ENCODE measurements at regions not wholly inside any gene's neighbourhood (a gene's known extent, or its start where the extent isn't known, plus 50 kb on each side); places are given as distances from the start of the nearest gene placed in this dataset.

GRCh38 chr4:43224559-43224958 is 332.0 kb downstream of the GRXCR1 start:
- H3K4me1 ChIP-seq, result no peaks in the 10 kb centered on the region
- H3K27me3 ChIP-seq, result no peaks in the 10 kb centered on the region
- no peak overlapping the region for H3K4me3 ChIP-seq
- H3K9me3 ChIP-seq (replicated peaks), result no peaks in the 10 kb centered on the region
- DNase-seq, result no peak
- H3K27ac ChIP-seq, result no peak overlapping the region
- no peaks in the 10 kb centered on the region for H3K36me3 ChIP-seq

- Histone ChIP-seq H3K9me3 (replicated peaks) (no peaks in the 10 kb centered on the region), H3K27me3 (peaks cover 3% of the 10 kb centered on the region; the same call in 1 of the 2 replicates), H3K4me1 (no peaks in the 10 kb centered on the region), H3K36me3 (no peaks in the 10 kb centered on the region), H3K4me3 (no peak overlapping the region), H3K27ac (no peak overlapping the region)
- DNase-seq, result no peak
Observed at GRCh38 chr4:43233321-43233720, 340.8 kb downstream of the GRXCR1 start.

- no peak for DNase-seq
Observed at GRCh38 chr4:43234626-43235415, 342.3 kb downstream of the GRXCR1 start.

DNA sequence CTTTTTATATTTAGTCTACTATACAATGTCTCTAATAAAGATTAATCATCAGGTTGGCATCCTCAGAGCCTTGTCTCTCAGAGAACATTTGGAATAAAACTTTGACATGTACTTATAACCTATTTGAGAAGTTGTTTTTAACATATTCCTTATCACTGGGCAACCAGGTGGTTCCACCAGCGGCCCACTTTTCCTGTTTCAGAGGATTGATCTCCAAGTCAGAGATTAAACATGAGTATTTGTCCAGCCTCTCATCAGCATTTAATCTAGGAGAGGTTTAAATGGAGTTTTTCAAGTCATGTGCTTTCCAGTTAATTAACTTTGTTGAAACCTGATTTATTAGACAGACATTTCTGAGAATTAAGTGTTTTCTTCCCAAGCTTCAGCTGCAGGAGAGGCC is 345.5 kb downstream of the GRXCR1 start:
- Histone ChIP-seq H3K4me1 (no peaks in the 10 kb centered on the region), H3K27me3 (no peaks in the 10 kb centered on the region), H3K36me3 (no peaks in the 10 kb centered on the region), H3K9me3 (replicated peaks) (no peaks in the 10 kb centered on the region), H3K4me3 (no peak overlapping the region), H3K27ac (no peak overlapping the region)
- no peak for DNase-seq

More at GRCh38 chr4:43234626-43235415, 342.3 kb downstream of the GRXCR1 start:
- Histone ChIP-seq H3K4me1 (no peaks in the 10 kb centered on the region), H3K9me3 (replicated peaks) (no peaks in the 10 kb centered on the region), H3K27ac (no peak overlapping the region), H3K36me3 (no peaks in the 10 kb centered on the region), H3K4me3 (no peak overlapping the region), H3K27me3 (peaks cover 3% of the 10 kb centered on the region; the same call in 1 of the 2 replicates)

DNA sequence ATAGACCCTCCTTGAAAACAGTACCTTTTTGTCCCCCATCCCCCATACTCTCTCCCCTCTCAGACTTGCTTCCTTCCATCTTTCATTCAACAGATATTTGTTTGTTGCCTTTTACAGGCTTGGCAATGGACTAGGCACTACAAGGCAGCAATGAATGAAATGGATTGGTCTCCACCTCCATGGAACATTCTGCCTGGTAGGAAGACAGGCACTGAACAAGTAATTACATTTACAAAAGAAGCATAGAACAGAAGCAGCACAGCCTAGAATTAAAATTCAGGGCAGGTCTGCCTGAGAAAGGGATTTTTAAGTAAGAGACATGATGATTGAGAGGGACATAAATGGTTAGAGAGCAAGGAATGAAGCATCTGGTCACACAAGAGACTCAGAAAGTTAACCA is 346.1 kb downstream of the GRXCR1 start:
- Histone ChIP-seq H3K9me3 (replicated peaks) (no peaks in the 10 kb centered on the region), H3K27ac (no peak overlapping the region), H3K36me3 (no peaks in the 10 kb centered on the region), H3K27me3 (no peaks in the 10 kb centered on the region), H3K4me3 (no peak overlapping the region), H3K4me1 (no peaks in the 10 kb centered on the region)
- DNase-seq, result no peak

- DNase-seq, result no peak
- no peak overlapping the region for H3K27ac ChIP-seq
- no peaks in the 10 kb centered on the region for H3K9me3 ChIP-seq (replicated peaks)
- no peak overlapping the region for H3K4me3 ChIP-seq
- H3K36me3 ChIP-seq, result no peaks in the 10 kb centered on the region
- no peaks in the 10 kb centered on the region for H3K27me3 ChIP-seq
- H3K4me1 ChIP-seq, result no peaks in the 10 kb centered on the region
Observed at GRCh38 chr4:43241104-43241503, 348.6 kb downstream of the GRXCR1 start.

- Histone ChIP-seq H3K36me3 (no peaks in the 10 kb centered on the region), H3K27ac (no peak overlapping the region), H3K27me3 (no peaks in the 10 kb centered on the region), H3K4me1 (no peaks in the 10 kb centered on the region), H3K4me3 (no peak overlapping the region), H3K9me3 (replicated peaks) (no peaks in the 10 kb centered on the region)
- no peak for DNase-seq
Observed at GRCh38 chr4:43242606-43243005, 350.1 kb downstream of the GRXCR1 start.

DNA sequence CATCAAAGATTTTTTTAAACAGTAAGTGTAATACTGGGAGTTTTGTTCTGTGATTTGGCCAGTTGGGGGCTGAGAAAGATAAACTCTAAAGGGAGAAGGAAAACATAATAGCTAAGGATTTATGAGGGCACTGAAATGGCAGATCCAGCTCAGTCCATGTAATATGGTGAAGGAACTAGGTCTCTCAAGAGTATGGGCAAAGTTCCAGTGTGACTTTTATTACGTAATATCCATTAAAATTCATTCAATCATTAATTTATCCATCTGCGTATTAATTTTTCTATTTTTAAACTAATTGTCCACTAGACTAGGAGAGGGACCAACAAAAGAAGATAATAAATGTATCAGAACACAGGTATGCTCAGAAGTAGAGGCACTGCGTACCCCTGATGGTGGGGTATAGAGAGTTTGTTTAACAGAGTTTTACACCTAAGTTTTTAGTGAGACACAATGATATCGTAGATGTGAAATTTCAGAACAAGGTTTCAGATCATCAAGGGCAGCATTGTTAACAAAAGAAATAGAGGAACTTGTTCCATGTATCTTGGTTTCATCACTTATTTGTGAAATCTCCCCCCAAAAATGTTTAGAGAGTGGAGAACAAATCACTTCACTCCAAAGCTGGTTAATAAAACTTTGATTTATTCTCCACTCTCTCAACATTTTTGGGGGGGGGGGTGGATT is 351.1 kb downstream of the GRXCR1 start:
- no peaks in the 10 kb centered on the region for H3K9me3 ChIP-seq (replicated peaks)
- H3K27ac ChIP-seq, result no peak overlapping the region
- DNase-seq, result no peak
- no peak overlapping the region for H3K4me3 ChIP-seq
- no peaks in the 10 kb centered on the region for H3K4me1 ChIP-seq
- H3K36me3 ChIP-seq, result no peaks in the 10 kb centered on the region
- H3K27me3 ChIP-seq, result no peaks in the 10 kb centered on the region

GRCh38 chr4:43244688-43245382 is 352.3 kb downstream of the GRXCR1 start:
- no peaks in the 10 kb centered on the region for H3K36me3 ChIP-seq
- no peak overlapping the region for H3K4me3 ChIP-seq
- no peak for DNase-seq
- no peaks in the 10 kb centered on the region for H3K4me1 ChIP-seq
- H3K27ac ChIP-seq, result no peak overlapping the region
- H3K9me3 ChIP-seq (replicated peaks), result no peaks in the 10 kb centered on the region
- no peaks in the 10 kb centered on the region for H3K27me3 ChIP-seq

GRCh38 chr4:43251841-43252240 is 359.3 kb downstream of the GRXCR1 start:
- no peaks in the 10 kb centered on the region for H3K9me3 ChIP-seq (replicated peaks)
- no peak overlapping the region for H3K27ac ChIP-seq
- no peak for DNase-seq
- no peaks in the 10 kb centered on the region for H3K4me1 ChIP-seq
- H3K36me3 ChIP-seq, result no peaks in the 10 kb centered on the region
- no peak overlapping the region for H3K4me3 ChIP-seq
- H3K27me3 ChIP-seq, result no peaks in the 10 kb centered on the region

- no peak for DNase-seq
- Histone ChIP-seq H3K9me3 (replicated peaks) (no peaks in the 10 kb centered on the region), H3K36me3 (no peaks in the 10 kb centered on the region), H3K27me3 (no peaks in the 10 kb centered on the region), H3K4me3 (no peak overlapping the region), H3K27ac (no peak overlapping the region), H3K4me1 (no peaks in the 10 kb centered on the region)
Observed at GRCh38 chr4:43253541-43253940, 361.0 kb downstream of the GRXCR1 start.

- H3K36me3 ChIP-seq, result no peaks in the 10 kb centered on the region
- no peak for DNase-seq
- H3K27me3 ChIP-seq, result no peaks in the 10 kb centered on the region
- H3K27ac ChIP-seq, result no peak overlapping the region
- H3K9me3 ChIP-seq (replicated peaks), result no peaks in the 10 kb centered on the region
- H3K4me1 ChIP-seq, result no peaks in the 10 kb centered on the region
- no peak overlapping the region for H3K4me3 ChIP-seq
Observed at GRCh38 chr4:43264730-43265129, 372.2 kb downstream of the GRXCR1 start.

DNA sequence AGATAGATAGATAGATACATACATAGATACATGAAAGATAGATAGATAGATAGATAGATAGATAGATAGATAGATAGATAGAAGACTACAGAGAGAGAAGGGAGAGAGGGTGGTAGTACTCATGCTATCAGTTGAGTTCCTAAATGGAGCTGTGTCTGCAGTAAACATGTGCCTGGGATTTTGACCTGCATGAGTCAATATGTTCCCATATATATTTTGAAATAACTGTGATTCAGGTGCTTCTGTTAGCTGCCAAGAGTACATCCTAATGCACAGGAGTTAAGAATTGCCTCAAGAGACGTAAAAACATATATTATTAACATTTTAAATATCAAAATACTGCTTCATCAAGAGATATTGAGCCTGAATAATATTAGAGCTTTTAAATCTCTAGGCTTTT is 379.4 kb downstream of the GRXCR1 start:
- no peaks in the 10 kb centered on the region for H3K4me1 ChIP-seq
- H3K36me3 ChIP-seq, result no peaks in the 10 kb centered on the region
- no peaks in the 10 kb centered on the region for H3K9me3 ChIP-seq (replicated peaks)
- DNase-seq, result no peak
- no peaks in the 10 kb centered on the region for H3K27me3 ChIP-seq
- H3K4me3 ChIP-seq, result no peak overlapping the region
- no peak overlapping the region for H3K27ac ChIP-seq

DNA sequence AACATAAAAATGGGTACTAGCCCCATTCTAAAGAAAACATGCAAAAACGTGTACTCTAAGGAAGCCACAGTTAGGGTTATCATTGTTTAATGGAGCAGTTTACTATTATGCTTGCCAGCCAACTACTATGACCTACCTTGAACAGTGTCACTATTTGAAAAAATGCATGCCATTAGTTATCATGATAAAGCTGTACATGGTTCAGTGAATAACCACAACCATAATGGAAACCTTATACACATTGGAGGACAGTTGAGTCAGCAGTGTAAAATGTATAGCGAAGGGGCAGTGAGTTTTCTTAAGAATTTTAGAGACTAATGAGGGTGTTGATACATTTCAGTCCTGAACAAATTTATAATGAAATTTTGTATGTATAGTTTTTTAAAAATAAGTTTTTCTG is 381.9 kb downstream of the GRXCR1 start:
- H3K27me3 ChIP-seq, result no peaks in the 10 kb centered on the region
- no peak overlapping the region for H3K27ac ChIP-seq
- no peak overlapping the region for H3K4me3 ChIP-seq
- H3K36me3 ChIP-seq, result no peaks in the 10 kb centered on the region
- H3K4me1 ChIP-seq, result no peaks in the 10 kb centered on the region; the same call in 1 of the 2 replicates
- no peak for DNase-seq
- H3K9me3 ChIP-seq (replicated peaks), result no peaks in the 10 kb centered on the region

DNA sequence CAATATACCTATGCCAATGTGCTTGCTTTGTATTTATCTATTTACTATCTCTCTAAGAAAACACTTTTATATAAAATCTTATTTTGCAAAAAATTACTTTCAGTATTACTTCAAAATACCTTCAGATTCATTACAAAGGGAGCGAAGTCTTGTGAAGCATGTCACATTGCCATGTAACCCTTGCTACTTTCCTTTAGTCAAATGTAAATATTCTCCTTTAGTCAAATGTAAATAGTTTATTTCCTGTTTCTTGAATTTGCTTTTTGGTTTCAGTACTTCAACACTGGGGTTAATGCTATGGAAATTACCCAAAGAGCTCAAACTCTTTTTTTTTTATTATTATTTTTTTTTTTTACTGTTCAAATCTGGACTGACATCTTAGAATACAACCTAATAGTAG is 383.3 kb downstream of the GRXCR1 start:
- Histone ChIP-seq H3K4me3 (no peak overlapping the region), H3K36me3 (no peaks in the 10 kb centered on the region), H3K27me3 (no peaks in the 10 kb centered on the region), H3K27ac (no peak overlapping the region), H3K9me3 (replicated peaks) (no peaks in the 10 kb centered on the region), H3K4me1 (no peaks in the 10 kb centered on the region; the same call in 1 of the 2 replicates)
- DNase-seq, result no peak
